ENCODE measurements at regions not wholly inside any gene's neighbourhood (a gene's known extent, or its start where the extent isn't known, plus 50 kb on each side); places are given as distances from the start of the nearest gene placed in this dataset.

GRCh38 chr6:84371681-84372080 lies 144.2 kb upstream of the CEP162 start:
- no peak overlapping the region for H4K5ac ChIP-seq (ENCODE audit: insufficient read length, low read depth, low read length)
- no peaks in the 10 kb centered on the region for H3K4me1 ChIP-seq (replicated peaks in 1 of 4; ENCODE audit: control insufficient read depth in 3 of 4, insufficient read depth in 4 of 4, low read length in 3 of 4)
- H3K23me2 ChIP-seq (ENCODE audit: low read depth, low read length) = no peaks in the 10 kb centered on the region; the same call in 1 of the 2 replicates
- no peak overlapping the region for H3K4me2 ChIP-seq (ENCODE audit: insufficient read depth in 1 of 2, low read depth in 2 of 2, low read length in 2 of 2)
- 92 to 100% methylated on average over 1 to 4 of the region's 4 CpGs for WGBS, 2 experiments (ENCODE audit: extremely low coverage in 1 of 2, insufficient coverage in 1 of 2, insufficient read length in 1 of 2, insufficient replicate concordance in 2 of 2, low coverage in 1 of 2, low lambda C conversion rate in 2 of 2, missing lambda C conversion rate in 1 of 2)
- no peak overlapping the region for H2BK12ac ChIP-seq (ENCODE audit: low read depth, low read length)
- H2BK120ac ChIP-seq (replicated peaks; ENCODE audit: low read depth, low read length) = no peak overlapping the region
- no peak overlapping the region for H3K9ac ChIP-seq (replicated peaks in 1 of 4; ENCODE audit: extremely low read depth in 1 of 4, low read depth in 3 of 4, low read length in 3 of 4)
- H3K79me1 ChIP-seq (ENCODE audit: low read depth, low read length) = no peaks in the 10 kb centered on the region
- H3K36me3 ChIP-seq (ENCODE audit: control insufficient read depth in 2 of 4, insufficient read depth in 4 of 4, low read length in 3 of 4) = no peaks in the 10 kb centered on the region
- H2AFZ ChIP-seq (ENCODE audit: low read length) = no peak overlapping the region
- no peak overlapping the region for H2AK5ac ChIP-seq (ENCODE audit: low read depth, low read length)
- H2BK5ac ChIP-seq (ENCODE audit: low read depth, low read length) = no peak overlapping the region
- H3K4ac ChIP-seq (replicated peaks; ENCODE audit: insufficient read length, low read depth, low read length) = no peak overlapping the region
- H4K8ac ChIP-seq (ENCODE audit: extremely low read depth, insufficient read depth, low read length) = no peak overlapping the region
- no peaks in the 10 kb centered on the region for H3K27me3 ChIP-seq (replicated peaks in 1 of 4; ENCODE audit: control insufficient read depth in 3 of 4, extremely low read depth in 1 of 4, insufficient read depth in 3 of 4, low read length in 3 of 4)
- no peak overlapping the region for H2BK15ac ChIP-seq (ENCODE audit: low read length)
- TF ChIP-seq EGR1 (IDR thresholded peaks at IDR 0.05; ENCODE audit: borderline replicate concordance, low read depth, low read length) = no peak
- TF ChIP-seq SUZ12 (IDR thresholded peaks at IDR 0.05; ENCODE audit: low read length) = no peak
- TF ChIP-seq CEBPB (IDR thresholded peaks at IDR 0.05; ENCODE audit: low read depth, low read length) = no peak
- TF ChIP-seq RNF2 (IDR thresholded peaks at IDR 0.05; ENCODE audit: borderline replicate concordance, low read depth, low read length, missing control alignments, poor library complexity, severe bottlenecking) = no peak
- no peak for TF ChIP-seq RBBP5 (IDR thresholded peaks at IDR 0.05; ENCODE audit: borderline replicate concordance, low read depth, low read length)
- no peak for TF ChIP-seq KDM5A (IDR thresholded peaks at IDR 0.05; ENCODE audit: low read length)
- TF ChIP-seq GABPA (IDR thresholded peaks at IDR 0.05; ENCODE audit: borderline replicate concordance, insufficient read depth, low read length) = no peak
- TF ChIP-seq SIN3A (conservative IDR thresholded peaks at IDR 0.05 in 1 of 2, IDR thresholded peaks at IDR 0.05 in 1 of 2; ENCODE audit: low read depth in 1 of 2, low read length in 2 of 2) = no peak
- TF ChIP-seq CHD1 (IDR thresholded peaks at IDR 0.05; ENCODE audit: low read depth, low read length) = no peak
- TF ChIP-seq SIX5 (IDR thresholded peaks at IDR 0.05; ENCODE audit: low read depth, low read length) = no peak
- TF ChIP-seq BRCA1 (IDR thresholded peaks at IDR 0.05; ENCODE audit: low read depth, low read length) = no peak
- H3K14ac ChIP-seq (ENCODE audit: insufficient read length) = no peak overlapping the region
- DNase-seq (ENCODE audit: low read depth in 1 of 2, low spot score in 2 of 2) = no peak
- ChIA-PET POLR2A (ENCODE audit: partially characterized antibody) (no interaction called here), CTCF (ENCODE audit: partially characterized antibody) (interaction anchor here (1.1 to 1.3 kb wide), 2 partner anchors 15 to 30 kb away, joined by 3 read pairs; no protein-coding TSS in a partner anchor)
- H3K9me3 ChIP-seq (ENCODE audit: insufficient read depth in 2 of 2, low read depth in 1 of 2, low read length in 1 of 2) = no peaks in the 10 kb centered on the region
- no peaks in the 10 kb centered on the region for H4K20me1 ChIP-seq (replicated peaks in 1 of 2; ENCODE audit: control insufficient read depth in 1 of 2, insufficient read depth in 2 of 2, low read length in 2 of 2)
- no peak overlapping the region for H3K56ac ChIP-seq (replicated peaks; ENCODE audit: insufficient read length, low read depth, low read length)
- no peak overlapping the region for H3K23ac ChIP-seq (ENCODE audit: insufficient read length)
- H4K91ac ChIP-seq (replicated peaks; ENCODE audit: insufficient read length, low read length) = no peak overlapping the region
- no peak for FAIRE-seq
- no peak overlapping the region for H3K27ac ChIP-seq (ENCODE audit: low read depth, low read length)
- H3K79me2 ChIP-seq (ENCODE audit: control insufficient read depth in 1 of 2, insufficient read depth in 2 of 2, low read length in 2 of 2) = no peaks in the 10 kb centered on the region
- H3K18ac ChIP-seq (ENCODE audit: extremely low read depth, low read length) = no peak overlapping the region
- H3K4me3 ChIP-seq (ENCODE audit: extremely low read depth in 1 of 4, insufficient read depth in 2 of 4, low read depth in 3 of 4, low read length in 4 of 4) = no peak overlapping the region
- no peak overlapping the region for H2BK20ac ChIP-seq (ENCODE audit: low read length)

Measured in H1 (cell line).